GM12865 (cell line): ENCODE measurements at regions not wholly inside any gene's neighbourhood (a gene's known extent, or its start where the extent isn't known, plus 50 kb on each side); places are given as distances from the start of the nearest gene placed in this dataset.

Source experiments
- DNase-seq: peaks from one replicate; pipeline ENCODE4 v3.0.0; 2010; ENCODE audit warnings: low read depth
- H3K4me3 ChIP-seq: 2 replicates; pipeline ENCODE4 v1.5.1; 2011; ENCODE audit warnings: mild to moderate bottlenecking, low read depth, low read length, control low read depth
- TF ChIP-seq, protein P1 (sequence below): IDR thresholded peaks from 2 replicates; pipeline ENCODE4 v1.5.1; 2011; ENCODE audit warnings: low read length, control low read depth, low read depth, inconsistent platforms; ENCODE audit not compliant: insufficient read depth; ENCODE audit errors: missing control alignments

DNA sequence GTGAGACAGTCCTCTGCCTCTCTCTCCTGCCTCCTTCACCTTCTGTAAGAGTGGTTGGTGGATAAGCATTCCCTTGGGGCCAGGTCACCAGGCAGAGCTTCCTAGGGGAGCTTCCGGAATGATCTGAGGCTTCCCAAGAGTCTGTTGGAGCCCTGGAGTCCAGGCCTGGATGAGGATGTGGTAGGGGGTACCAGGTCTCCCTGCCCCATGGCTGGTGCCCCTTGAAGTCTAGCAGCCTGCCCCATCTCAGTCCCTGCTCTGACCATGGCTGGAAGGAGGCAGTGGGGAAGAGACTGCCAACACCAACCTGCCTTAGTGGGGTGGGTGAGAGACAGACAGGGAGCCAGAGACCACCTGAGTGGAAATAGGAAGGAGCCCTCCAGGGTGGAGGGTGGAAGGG, 1316.9 kb downstream of the UQCRFS1 start:
- TF ChIP-seq, protein P1, sequence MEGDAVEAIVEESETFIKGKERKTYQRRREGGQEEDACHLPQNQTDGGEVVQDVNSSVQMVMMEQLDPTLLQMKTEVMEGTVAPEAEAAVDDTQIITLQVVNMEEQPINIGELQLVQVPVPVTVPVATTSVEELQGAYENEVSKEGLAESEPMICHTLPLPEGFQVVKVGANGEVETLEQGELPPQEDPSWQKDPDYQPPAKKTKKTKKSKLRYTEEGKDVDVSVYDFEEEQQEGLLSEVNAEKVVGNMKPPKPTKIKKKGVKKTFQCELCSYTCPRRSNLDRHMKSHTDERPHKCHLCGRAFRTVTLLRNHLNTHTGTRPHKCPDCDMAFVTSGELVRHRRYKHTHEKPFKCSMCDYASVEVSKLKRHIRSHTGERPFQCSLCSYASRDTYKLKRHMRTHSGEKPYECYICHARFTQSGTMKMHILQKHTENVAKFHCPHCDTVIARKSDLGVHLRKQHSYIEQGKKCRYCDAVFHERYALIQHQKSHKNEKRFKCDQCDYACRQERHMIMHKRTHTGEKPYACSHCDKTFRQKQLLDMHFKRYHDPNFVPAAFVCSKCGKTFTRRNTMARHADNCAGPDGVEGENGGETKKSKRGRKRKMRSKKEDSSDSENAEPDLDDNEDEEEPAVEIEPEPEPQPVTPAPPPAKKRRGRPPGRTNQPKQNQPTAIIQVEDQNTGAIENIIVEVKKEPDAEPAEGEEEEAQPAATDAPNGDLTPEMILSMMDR: no peak
- DNase-seq: no peak
- no peak overlapping the region for H3K4me3 ChIP-seq

DNA sequence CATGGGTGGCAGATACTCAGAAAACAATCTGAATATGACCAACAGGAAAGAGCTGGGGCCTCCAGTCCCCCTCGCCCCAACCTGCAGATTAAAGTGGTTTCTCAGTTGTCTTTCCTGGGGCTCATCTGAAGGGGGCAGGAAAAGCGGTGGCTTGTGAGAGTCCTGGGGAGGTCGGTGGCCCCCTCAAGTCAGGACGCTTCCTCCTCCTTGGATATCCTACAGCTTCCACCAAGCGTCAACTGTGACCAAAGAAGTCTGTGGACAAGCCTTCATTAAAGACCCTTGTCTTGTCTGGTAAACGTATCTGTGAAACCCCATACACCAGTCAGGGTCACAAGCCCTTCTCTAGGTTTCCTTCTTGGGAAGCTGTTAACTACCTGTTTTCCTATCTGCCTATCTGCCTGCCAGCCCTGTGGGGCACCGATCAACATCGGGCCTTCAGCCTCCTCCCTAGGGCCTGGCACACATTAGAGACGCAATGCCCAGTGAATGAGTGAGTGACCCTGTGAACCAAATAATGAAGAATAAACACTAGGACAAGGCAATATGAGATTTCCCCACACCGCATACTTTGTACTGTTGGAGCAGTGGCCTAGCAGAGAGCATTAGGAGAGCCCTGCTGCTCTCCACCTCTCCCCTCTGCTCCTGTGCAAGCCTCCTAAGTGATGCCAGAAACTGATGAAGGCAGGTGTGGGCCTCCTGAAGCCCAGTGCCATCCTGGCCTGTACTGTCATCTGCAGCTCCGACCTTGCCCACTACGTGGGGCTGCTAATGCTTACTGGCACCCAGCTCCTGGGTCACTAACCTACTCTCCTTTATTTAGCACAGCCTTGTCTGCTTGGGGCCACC, 1317.8 kb downstream of the UQCRFS1 start:
- no peak overlapping the region for H3K4me3 ChIP-seq
- no peak for DNase-seq
- TF ChIP-seq, protein P1: no peak

DNA sequence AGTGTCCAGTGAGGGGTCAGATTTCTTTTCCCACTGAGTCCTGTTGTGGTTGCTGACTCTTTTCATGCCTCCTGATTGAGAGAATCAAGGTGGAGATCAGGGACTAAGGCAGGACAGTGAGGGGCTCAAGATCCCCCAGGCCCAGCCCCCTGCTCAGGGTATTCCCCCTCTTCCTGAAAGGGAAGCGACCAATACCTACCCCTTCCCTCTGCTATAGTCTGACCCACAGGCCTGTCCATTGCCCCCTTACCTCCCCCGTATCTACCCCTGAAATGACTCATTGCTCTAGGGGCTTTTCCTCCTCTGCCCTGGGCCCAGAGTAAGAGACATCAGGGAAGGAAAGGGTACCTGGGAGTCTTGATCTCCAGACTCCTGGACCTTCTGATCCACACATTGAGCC, 1320.5 kb downstream of the UQCRFS1 start:
- no peak overlapping the region for H3K4me3 ChIP-seq
- DNase-seq: no peak
- TF ChIP-seq, protein P1: no peak

DNA sequence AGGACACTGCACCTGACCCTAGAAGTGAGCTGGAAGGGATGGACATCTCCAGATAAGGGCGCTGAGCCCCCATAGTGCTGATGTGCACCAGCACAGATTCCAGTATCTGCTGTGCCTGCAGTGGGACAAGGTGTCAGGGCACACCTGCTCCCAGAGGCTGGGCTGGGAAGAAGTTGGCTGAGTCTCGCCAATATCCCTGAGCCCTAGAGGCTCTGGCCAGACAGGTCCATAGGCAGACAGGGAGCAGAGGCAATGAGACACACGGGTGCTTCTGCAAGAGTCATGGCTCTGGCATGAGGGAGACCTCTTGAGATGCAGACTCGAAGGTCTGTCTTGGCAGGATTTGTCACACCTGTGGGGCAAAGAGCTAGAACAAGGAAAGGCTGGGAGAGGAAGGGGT, 1321.5 kb downstream of the UQCRFS1 start:
- no peak overlapping the region for H3K4me3 ChIP-seq
- no peak for DNase-seq
- TF ChIP-seq, protein P1: no peak

DNA sequence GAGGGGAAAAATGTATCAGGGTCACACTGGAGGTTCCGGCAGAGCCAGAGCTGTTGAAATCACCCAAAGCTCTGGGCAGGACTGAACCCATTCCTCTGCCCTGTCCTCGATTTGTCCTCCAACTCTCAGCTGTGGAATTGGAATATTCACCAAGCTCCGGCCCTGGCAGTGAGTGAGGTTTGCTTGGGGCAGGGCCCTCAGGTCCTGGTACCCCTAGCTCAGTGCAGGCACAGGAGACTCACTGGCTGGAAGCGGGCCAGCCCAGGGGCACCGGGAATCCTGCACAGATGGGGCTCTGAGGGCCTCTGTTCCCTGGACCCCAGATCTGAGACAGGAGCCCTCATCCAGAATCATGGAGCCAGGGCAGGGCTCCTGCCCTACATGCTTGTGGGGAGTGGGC, 1322.3 kb downstream of the UQCRFS1 start:
- TF ChIP-seq, protein P1: no peak
- no peak for DNase-seq
- H3K4me3 ChIP-seq: no peak overlapping the region

DNA sequence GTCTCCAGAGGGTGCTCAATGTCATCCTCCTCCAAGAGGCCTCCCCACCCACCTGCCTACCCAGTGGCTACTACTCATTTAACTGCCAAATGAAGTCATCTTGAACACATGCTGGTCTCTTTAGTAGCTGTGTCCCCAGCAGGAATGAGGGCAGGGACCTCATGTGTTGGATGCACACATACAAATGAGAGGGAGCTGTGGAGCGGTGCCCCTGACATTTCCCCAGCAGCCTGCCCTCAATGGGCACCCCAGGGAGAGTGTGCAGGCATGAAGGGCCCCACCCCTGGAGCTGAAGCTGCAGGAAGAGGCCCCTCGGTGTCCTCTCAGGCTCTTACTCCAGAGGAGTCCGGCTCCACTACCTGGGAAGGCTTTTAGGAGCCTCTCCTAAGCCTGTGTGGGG, 1322.7 kb downstream of the UQCRFS1 start:
- no peak for DNase-seq
- no peak overlapping the region for H3K4me3 ChIP-seq
- TF ChIP-seq, protein P1: no peak

DNA sequence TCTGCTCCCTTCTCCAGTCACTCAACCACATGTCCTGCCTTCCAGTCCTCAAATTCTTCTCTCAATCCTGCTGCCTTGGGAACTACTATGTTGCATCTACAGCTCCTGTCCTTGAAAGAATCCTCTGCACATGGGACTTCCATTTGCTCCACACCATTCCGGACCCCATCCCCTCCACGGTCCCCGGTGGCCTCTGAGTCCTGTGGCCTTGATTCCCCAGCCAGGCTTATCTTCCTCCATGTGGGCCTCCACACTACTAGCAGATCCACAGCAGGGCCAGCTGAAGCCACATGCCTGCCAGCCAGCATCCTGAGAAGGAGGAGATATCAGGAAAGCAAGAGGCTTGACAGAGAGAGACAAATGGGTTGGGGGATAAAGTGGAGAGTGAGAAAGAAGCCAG, 1323.8 kb downstream of the UQCRFS1 start:
- TF ChIP-seq, protein P1: no peak
- DNase-seq: no peak
- H3K4me3 ChIP-seq: no peak overlapping the region
